Osteoblast (primary cell): ENCODE measurements at regions not wholly inside any gene's neighbourhood (a gene's known extent, or its start where the extent isn't known, plus 50 kb on each side); places are given as distances from the start of the nearest gene placed in this dataset.

Experiments used
- DNase-seq: peaks from one replicate; pipeline ENCODE4 v3.0.0; 2011; ENCODE audit warnings: low spot score, mixed read lengths; ENCODE audit not compliant: insufficient read length; ENCODE audit errors: missing footprints
- H2AFZ ChIP-seq: 2 replicates; pipeline ENCODE4 v1.6.0; 2011; ENCODE audit warnings: mild to moderate bottlenecking, low read length
- H3K27ac ChIP-seq: 2 replicates; pipeline ENCODE4 v1.5.1; 2011; ENCODE audit warnings: mild to moderate bottlenecking, low read depth, low read length, moderate library complexity
- H3K27me3 ChIP-seq: 2 replicates; pipeline ENCODE4 v1.6.0; 2012; ENCODE audit warnings: mild to moderate bottlenecking, control low read depth, inconsistent platforms, low read length, moderate library complexity; ENCODE audit not compliant: insufficient read depth
- H3K36me3 ChIP-seq: 2 replicates; pipeline ENCODE4 v1.5.1; 2011; ENCODE audit warnings: mild to moderate bottlenecking, low read length, control low read depth, moderate library complexity; ENCODE audit not compliant: insufficient read depth
- H3K4me1 ChIP-seq: 2 replicates; pipeline ENCODE4 v1.5.1; 2011; ENCODE audit warnings: mild to moderate bottlenecking, low read length, control low read depth, moderate library complexity; ENCODE audit not compliant: insufficient read depth
- H3K4me2 ChIP-seq: 2 replicates; pipeline ENCODE4 v1.6.0; 2011; ENCODE audit warnings: mild to moderate bottlenecking, low read length; ENCODE audit not compliant: insufficient read depth
- H3K4me3 ChIP-seq: fragments of 200-600 bp; sonication (generic); 3 replicates; pipeline ENCODE4 v1.5.1; 2012; ENCODE audit warnings: mild to moderate bottlenecking, low read length, inconsistent platforms; ENCODE audit not compliant: insufficient read depth
- H3K79me2 ChIP-seq: 2 replicates; pipeline ENCODE4 v1.6.0; 2012; ENCODE audit warnings: mild to moderate bottlenecking, low read length, control low read depth, inconsistent platforms; ENCODE audit not compliant: insufficient read depth
- H3K9me3 ChIP-seq: 2 replicates; pipeline ENCODE4 v1.5.1; 2011; ENCODE audit warnings: low read depth, low read length, control low read depth
- H4K20me1 ChIP-seq: 2 replicates; pipeline ENCODE4 v1.6.0; 2012; ENCODE audit warnings: mild to moderate bottlenecking, low read length, control low read depth; ENCODE audit not compliant: insufficient read depth
- TF ChIP-seq, protein P1 (sequence below): IDR thresholded peaks from 2 replicates; pipeline ENCODE4 v1.5.1; 2011; ENCODE audit warnings: mild to moderate bottlenecking, low read depth, low read length, moderate library complexity; ENCODE audit errors: extremely low read depth

DNA sequence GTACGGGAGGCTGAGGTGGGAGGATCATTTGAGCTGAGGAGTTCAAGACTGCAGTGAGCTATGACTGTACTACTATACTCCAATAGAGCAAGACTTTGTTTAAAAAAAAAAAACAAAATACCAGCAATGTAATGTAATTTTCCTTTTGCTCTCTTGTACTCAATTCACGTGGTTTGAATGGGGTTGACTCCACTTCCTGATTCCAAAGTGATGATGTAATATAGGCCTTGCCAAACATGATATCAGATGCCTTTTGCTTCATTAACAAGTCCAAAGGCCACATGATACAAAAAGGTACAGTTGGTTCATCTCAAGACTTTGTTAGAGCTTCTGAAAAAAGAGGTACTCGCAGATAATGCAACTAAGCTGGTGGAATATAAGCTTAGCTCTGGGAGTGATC lies 321.8 kb downstream of the ZEB2 start:
- H3K36me3 ChIP-seq = no peaks in the 10 kb centered on the region
- no peak overlapping the region for H3K27ac ChIP-seq
- no peaks in the 10 kb centered on the region for H3K4me1 ChIP-seq
- H3K4me3 ChIP-seq = no peak overlapping the region
- no peaks in the 10 kb centered on the region for H3K27me3 ChIP-seq
- DNase-seq = peak; percentile 15
- H3K79me2 ChIP-seq = no peaks in the 10 kb centered on the region
- no peak overlapping the region for H2AFZ ChIP-seq
- no peaks in the 10 kb centered on the region for H4K20me1 ChIP-seq
- TF ChIP-seq, protein P1, sequence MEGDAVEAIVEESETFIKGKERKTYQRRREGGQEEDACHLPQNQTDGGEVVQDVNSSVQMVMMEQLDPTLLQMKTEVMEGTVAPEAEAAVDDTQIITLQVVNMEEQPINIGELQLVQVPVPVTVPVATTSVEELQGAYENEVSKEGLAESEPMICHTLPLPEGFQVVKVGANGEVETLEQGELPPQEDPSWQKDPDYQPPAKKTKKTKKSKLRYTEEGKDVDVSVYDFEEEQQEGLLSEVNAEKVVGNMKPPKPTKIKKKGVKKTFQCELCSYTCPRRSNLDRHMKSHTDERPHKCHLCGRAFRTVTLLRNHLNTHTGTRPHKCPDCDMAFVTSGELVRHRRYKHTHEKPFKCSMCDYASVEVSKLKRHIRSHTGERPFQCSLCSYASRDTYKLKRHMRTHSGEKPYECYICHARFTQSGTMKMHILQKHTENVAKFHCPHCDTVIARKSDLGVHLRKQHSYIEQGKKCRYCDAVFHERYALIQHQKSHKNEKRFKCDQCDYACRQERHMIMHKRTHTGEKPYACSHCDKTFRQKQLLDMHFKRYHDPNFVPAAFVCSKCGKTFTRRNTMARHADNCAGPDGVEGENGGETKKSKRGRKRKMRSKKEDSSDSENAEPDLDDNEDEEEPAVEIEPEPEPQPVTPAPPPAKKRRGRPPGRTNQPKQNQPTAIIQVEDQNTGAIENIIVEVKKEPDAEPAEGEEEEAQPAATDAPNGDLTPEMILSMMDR = no peak
- no peaks in the 10 kb centered on the region for H3K9me3 ChIP-seq
- no peak overlapping the region for H3K4me2 ChIP-seq

DNA sequence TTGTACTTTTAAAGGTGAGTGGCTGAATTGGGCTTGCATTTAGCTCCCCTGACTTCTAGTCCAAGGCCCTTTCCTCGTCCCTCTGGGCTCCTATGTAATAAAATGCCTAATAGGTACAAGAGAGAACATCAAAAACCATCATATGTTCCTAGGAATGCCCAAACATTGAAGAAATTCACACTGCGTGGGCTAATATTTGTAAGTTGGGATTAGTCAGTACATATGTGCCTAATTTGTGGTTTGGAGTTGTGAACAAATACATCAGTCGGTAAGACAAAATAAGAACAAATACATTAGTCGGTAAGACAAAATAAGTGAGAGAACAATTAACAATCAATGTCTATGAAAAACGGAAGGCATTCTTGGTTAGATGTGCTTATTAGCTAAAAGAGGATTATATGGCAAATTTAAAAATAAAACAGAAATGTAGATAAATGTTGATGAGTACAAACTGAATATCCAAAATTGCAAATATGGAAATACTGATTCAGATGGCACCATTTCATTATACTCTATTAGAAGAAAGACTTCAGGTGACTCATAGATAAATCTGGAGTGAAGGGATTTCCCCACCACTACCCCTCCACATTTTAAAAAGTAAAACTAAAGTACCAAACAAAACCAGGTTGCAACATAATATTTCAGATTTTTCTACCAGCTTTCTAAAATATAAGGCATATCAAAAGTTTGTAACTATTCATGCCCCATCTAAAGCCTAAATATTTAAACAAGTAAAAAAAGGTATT lies 325.4 kb downstream of the ZEB2 start:
- no peak for DNase-seq
- H3K36me3 ChIP-seq = no peaks in the 10 kb centered on the region
- no peaks in the 10 kb centered on the region for H3K4me1 ChIP-seq
- no peak overlapping the region for H2AFZ ChIP-seq
- H3K27ac ChIP-seq = no peak overlapping the region
- H3K4me3 ChIP-seq = no peak overlapping the region
- H3K9me3 ChIP-seq = no peaks in the 10 kb centered on the region
- TF ChIP-seq, protein P1 = no peak
- no peak overlapping the region for H3K4me2 ChIP-seq
- no peaks in the 10 kb centered on the region for H3K79me2 ChIP-seq
- no peaks in the 10 kb centered on the region for H3K27me3 ChIP-seq
- no peaks in the 10 kb centered on the region for H4K20me1 ChIP-seq

DNA sequence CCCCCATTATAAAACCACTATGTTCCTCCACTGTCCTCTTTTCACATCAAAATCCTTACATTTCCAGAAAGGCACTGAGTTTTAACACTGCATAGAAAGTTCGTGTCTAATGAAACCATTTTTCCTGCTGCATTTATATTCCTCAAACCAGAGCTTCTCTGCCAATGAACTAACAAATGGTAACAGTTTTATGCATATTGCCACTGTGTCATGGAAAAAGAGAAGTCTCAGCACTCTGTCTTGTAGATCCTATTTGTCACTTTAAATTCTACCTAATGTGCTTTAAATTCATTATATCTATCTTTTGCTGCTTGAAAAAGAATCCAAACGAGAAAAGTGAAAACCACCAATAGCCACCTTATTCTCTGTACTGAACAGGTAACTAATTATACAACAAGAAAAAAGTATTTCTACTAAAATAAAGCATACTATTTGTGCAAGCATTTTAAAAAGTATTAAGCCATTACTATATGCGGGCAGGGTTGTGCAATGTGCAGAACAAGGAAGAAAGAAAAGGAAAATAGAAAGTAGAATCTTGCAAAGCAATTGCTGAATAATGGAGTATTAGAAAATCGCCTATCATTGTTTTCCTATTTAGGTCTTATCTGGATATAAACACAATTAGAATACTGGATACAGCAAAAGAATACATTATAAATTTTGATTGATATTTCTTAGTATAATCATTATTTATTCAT lies 328.9 kb downstream of the ZEB2 start:
- no peak overlapping the region for H3K27ac ChIP-seq
- no peak for DNase-seq
- H3K79me2 ChIP-seq = no peaks in the 10 kb centered on the region
- H3K4me2 ChIP-seq = no peak overlapping the region
- TF ChIP-seq, protein P1 = no peak
- no peaks in the 10 kb centered on the region for H3K4me1 ChIP-seq
- H3K4me3 ChIP-seq = no peak overlapping the region
- no peak overlapping the region for H2AFZ ChIP-seq
- H3K36me3 ChIP-seq = no peaks in the 10 kb centered on the region
- H3K27me3 ChIP-seq = no peaks in the 10 kb centered on the region
- H3K9me3 ChIP-seq = no peaks in the 10 kb centered on the region
- no peaks in the 10 kb centered on the region for H4K20me1 ChIP-seq

DNA sequence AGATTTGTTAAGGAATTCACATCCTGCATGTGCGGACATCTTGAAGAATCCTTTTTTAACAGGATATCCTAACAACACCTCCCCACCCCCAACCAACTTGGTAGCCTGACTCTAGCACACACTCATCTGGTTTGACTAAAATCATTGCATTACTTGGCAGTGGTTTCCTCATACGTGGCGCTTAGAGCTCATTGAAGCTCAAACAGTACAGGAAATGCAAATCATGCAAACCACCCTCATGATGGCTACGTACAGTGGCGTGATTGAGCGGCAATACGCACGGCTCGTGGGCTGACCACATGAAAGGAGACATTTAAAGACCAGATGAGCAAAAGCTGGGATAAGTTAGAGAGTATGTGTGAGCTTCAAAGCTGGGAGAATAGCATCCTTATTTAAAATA lies 336.2 kb downstream of the ZEB2 start:
- Histone ChIP-seq H3K27me3 (no peaks in the 10 kb centered on the region), H2AFZ (no peak overlapping the region), H3K4me1 (no peaks in the 10 kb centered on the region), H3K79me2 (no peaks in the 10 kb centered on the region), H3K27ac (no peak overlapping the region), H3K36me3 (no peaks in the 10 kb centered on the region), H3K4me3 (no peak overlapping the region), H4K20me1 (no peaks in the 10 kb centered on the region), H3K4me2 (no peak overlapping the region), H3K9me3 (no peaks in the 10 kb centered on the region)
- no peak for DNase-seq
- TF ChIP-seq, protein P1 = no peak
